IPS-18c (cell line): ENCODE measurements at regions not wholly inside any gene's neighbourhood (a gene's known extent, or its start where the extent isn't known, plus 50 kb on each side); places are given as distances from the start of the nearest gene placed in this dataset.

ENCODE experiments used
- H3K4me3 ChIP-seq: 2 replicates; pipeline ENCODE4 v1.7.0; 2013; ENCODE audit warnings: low read depth, mild to moderate bottlenecking, low read length, moderate library complexity; ENCODE audit not compliant: insufficient read depth
- H3K9me3 ChIP-seq: one replicate; pipeline ENCODE4 v1.6.1; 2013; ENCODE audit warnings: mild to moderate bottlenecking, low read length, moderate library complexity; ENCODE audit not compliant: control insufficient read depth, insufficient read depth

DNA sequence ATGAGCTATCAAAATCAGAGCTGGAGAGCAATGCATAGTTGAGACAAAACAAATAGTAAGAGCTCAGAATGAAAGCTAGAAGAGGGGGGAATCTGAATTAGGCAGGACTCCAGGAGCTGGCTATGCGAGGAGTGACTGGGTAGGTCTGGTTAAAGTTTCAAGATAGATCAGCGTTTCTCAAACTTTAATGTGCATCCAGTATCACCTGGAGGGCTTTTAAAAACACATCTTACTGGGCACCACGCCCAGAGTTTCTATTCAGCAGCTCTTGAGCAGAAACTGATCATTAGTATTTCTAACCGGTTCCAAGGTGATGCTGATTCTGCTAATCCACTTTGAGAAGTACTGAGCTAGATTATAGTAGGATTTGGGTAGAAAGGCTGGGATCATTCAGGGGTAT, 96.2 kb upstream of the ACP3 start:
- Histone ChIP-seq H3K4me3 (no peak overlapping the region), H3K9me3 (no peaks in the 10 kb centered on the region)

DNA sequence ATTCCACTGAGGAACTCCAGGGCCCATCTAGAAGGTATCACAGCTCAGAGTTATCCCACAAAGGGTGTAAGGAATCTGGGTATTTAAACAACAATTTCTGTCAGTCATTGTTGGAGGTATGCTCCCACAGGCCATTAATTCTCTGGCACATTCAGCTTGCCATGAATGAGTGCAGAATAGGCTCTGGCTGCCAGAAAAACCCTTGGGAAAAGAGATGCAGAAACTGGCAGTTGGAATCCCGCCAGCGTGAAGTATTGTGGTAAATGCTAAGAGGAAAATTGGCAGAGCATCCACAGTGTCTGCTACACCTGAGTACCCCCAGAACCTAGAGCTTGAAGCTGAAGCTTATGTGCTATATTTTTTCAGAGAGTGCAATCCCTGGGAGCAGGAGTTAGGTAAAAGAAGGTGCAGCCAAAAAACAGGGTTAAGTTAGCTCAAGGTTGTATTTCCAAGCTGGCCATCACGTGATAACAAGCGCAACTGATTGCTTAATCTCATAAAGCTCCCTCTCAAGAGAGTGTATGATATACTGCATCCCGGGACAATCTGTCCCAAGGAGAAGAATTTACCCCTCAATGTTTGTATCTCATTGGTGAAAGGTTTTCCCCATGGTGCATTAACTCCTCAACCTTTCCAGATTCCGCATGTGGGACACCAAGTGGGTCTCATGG, 94.2 kb upstream of the ACP3 start:
- Histone ChIP-seq H3K9me3 (no peaks in the 10 kb centered on the region), H3K4me3 (no peak overlapping the region)

DNA sequence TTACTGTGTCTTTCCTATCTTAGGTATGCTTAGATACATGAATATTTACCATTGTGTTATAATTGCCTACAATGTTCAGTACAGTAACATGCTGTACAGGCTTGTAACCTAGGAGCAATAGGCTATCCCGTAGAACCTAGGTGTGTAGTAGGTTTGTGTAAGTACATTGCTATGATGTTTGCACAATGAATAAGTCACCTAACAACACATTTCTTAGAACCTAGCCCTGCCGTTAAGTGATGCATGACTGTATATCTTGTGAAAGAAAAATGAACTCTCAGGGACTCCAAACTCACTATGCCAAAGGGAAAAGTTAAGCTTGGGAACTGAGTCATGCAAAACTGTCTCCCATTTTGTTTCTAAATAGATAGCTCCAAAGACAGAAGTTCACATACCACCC, 91.5 kb upstream of the ACP3 start:
- H3K4me3 ChIP-seq, result no peak overlapping the region

DNA sequence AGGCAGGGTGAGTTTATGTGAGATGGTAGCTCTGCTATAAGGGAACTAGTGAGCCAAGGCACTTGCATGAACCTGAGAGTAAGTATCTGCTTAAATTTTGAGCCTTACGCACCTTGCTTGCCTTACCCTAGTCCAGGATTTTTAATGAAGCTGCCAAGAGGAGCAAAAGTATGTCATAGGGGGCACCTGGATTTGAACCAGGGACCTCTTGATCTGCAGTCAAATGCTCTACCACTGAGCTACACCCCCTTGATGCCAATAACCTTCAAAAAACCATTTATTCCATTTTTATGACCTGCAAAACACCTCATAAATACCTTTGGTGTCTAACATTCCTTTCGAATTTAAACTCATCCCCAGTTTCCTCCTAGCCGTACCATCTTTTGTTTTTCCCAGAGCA, 88.3 kb upstream of the ACP3 start:
- H3K9me3 ChIP-seq, result no peaks in the 10 kb centered on the region
- H3K4me3 ChIP-seq, result no peak overlapping the region

More for the DNA sequence above, 91.5 kb upstream of the ACP3 start:
- no peaks in the 10 kb centered on the region for H3K9me3 ChIP-seq

DNA sequence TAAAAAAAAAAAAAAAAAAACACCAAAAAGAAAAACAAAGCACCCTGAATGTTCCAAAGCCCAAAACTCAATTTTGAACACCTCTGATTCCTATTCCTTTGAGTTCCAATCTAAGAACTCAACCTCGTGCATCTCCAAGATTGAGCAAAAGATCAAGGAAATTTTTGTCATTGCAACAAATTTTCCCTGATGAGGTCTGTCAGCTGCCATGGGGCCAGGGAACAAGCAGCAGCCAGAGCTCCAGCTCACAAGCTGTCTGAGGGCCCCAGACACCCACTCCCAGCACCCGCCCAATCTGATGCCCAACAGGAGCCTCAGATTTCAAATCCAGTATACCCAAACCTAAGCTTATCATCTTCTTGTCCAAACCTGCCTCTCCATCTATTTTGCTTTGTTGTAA, 87.6 kb upstream of the ACP3 start:
- H3K4me3 ChIP-seq, result no peak overlapping the region

DNA sequence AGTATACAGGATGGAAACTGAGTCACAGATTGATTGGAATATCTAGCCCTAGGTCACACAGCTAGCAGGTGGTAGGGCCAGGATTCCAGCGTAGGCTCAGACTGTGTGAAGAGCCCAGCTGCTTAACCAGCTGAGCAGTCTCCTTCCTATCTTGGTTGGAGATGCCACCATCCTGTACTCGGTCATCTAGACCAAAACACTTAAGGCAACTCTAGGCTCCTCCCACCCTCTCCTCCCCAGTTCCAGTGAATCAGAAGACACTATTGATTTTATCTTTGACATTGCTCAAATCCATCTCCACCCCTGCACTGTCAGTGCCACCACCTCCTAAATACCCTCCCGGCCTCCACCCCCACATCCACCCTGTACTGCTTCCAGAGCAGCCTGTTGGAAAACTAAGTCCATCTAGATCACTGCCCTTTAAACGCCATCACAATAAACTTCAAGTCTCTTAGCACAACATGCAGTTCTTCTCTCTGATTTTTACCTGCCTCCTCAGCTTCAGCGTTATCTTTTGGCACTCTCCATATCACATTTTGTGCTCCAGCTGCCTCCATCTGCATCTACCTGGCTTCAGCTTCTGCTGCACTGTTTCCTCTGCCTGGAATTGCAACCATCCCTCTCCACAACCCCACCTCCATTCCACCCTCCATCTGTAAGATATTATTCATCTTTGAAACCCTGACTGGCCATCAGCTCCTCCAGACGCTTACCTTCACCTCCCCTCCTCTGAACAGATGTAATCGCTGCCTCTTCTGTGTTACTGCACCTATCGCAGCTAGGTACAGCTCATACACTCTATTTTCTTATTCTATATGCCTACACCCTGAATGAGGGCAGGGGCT, 86.8 kb upstream of the ACP3 start:
- Histone ChIP-seq H3K9me3 (no peaks in the 10 kb centered on the region), H3K4me3 (no peak overlapping the region)

More for the DNA sequence above, 87.6 kb upstream of the ACP3 start:
- H3K9me3 ChIP-seq, result no peaks in the 10 kb centered on the region

DNA sequence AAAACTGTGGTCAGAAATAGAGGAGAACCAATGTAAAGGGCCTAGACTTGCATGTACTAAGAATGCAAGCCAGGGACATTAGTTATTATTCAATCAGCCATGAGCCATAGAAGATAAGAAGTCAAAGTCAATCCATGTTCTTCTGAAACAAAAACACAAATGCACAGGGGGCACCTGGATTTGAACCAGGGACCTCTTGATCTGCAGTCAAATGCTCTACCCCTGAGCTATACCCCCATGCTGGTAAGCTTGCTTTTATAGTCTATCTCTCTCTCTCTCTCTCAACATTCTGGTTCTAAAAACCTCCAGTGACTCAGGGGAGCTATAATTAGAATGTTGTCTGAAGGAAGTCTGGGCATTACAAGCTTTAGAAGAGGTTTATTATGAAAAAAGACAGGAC, 85.6 kb upstream of the ACP3 start:
- Histone ChIP-seq H3K4me3 (no peak overlapping the region), H3K9me3 (no peaks in the 10 kb centered on the region)

DNA sequence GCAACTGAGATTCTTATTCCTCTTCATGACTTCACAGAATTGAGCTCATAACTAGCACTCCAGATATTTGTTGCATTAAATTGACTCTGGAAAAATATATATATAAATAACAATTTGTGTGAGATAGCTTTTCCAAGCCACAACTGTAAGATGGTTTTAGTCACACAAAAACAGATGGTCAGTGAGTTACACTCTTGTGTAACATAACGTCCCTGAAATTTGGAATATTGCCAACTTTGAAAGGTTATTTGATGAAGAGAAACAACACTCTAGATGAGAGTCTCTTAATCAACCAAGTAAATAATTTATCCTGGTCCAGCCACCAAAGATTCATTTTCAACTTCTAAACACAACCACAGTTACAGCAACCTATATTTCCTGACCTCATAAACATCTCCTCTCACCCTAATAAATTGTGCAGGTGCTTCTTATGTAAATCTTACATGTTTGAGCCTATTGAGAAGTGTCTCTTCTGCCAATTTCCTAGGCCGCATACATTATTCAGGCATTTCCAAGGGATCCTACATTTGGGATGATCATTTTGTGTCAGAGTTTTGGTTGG, 84.9 kb upstream of the ACP3 start:
- Histone ChIP-seq H3K4me3 (no peak overlapping the region), H3K9me3 (no peaks in the 10 kb centered on the region)

DNA sequence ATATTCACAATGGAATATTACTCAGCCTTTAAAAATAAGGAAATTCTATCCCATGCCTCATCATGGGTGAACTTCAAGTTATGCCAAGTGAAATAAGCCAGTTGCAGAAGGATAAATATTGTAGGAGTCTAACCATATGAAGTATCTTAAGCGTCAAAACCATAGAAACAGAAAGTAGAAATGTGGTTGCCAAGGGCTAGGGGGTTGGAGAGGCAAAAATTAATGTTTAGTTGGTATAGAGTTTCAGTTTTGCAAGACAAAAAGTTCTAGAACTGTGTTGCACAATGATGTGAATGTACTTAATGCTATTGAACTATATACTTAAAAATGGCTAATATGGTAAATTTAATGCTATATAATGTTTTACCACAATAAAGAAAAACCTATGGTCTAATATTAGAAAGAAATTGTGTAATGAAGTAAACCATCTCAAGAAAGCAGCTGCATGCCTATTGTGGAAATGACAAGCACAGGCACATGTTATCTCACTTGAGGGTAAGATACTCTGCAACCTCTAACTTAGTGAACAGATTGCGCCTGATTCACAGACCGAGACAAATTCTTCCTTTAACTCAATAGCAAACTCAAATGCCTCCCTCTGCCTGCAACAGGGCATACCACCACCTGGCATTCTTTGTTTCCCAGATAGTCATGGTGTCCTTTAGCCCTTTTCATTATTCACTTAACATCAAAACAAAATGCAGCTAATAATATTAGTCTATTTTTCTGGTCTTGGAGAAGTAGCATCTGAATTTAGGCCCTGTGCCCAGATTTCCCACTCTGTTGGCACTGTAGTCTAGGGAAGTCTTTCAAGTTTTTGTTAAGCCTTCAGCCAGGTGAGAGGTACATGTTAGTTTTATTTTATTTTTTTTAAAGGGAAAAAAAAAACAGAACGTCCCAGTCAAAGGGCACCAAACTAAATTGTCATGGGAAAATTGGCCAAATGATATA, 80.2 kb upstream of the ACP3 start:
- no peak overlapping the region for H3K4me3 ChIP-seq
- H3K9me3 ChIP-seq, result peaks cover 3% of the 10 kb centered on the region

DNA sequence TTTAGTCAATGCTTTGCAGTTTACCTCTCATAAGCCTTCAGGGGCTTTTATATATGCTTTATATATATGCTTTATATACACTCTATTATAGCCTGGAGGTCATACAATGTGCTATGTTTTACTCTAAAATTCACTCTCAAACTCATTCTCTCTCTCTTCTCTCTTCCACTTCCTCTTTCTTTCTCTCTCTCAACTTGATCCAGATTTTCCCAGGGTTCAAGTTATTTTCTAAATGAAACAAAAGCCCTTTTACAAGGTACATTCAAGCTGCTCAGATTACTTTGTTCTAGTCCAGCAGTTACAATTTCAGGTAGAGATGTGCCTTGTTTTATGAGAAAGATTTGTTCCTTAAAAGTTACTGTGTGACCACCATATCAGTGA, 79.6 kb upstream of the ACP3 start:
- H3K9me3 ChIP-seq, result peaks cover 3% of the 10 kb centered on the region

DNA sequence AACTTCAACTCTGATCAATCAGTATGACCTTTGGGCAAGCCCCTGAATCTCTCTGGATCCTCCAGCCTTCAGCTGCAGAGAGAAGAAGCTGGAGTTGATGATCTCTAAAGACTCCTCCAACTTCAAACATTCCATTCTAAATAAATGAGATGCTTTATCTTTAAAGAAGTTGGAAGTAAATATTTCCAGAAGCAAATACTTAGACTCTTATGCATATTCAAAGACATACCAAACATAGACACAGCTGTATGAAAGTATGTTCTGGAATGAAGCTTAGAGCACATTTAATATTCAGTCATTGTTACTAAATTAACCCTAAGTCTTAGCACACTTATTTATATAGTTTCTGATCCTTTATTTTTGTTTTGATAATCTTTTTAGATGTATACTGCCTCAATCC, 77.6 kb upstream of the ACP3 start:
- peaks cover 3% of the 10 kb centered on the region for H3K9me3 ChIP-seq
- no peak overlapping the region for H3K4me3 ChIP-seq

More for the DNA sequence above, 79.6 kb upstream of the ACP3 start:
- no peak overlapping the region for H3K4me3 ChIP-seq

DNA sequence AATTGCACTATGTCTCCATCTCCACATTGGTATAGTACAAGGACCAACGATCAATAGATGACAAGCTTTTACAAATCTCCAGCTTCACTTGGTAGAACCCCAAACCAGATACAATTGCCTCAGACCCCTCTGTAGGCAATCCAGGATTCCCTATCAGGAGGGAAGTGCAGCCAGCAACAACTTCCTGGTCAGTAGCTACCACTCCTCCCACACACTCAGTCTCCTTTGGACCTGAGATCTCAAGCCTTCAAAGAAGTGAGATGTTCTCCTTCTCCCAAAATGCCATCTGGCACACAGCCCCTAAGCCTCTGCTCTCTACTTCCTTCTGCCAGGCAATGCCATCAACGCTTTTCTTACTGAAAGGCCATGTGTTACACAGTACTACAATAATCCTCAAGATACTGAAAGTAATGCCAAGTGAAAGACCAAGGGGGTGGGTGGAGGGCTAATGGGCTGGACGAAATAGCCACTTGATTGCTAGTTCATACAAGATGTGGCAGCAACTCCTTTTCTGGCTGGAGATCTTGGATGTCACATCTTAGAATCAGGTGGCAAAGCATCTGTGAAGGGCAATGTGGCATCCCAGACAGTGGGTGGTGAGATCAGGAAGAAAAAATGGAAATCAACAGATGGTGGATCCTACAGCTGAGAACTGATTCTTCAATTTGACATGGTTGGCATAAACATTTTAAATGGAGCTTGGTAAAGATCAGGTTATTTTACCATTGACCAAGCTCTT, 75.3 kb upstream of the ACP3 start:
- H3K9me3 ChIP-seq, result peaks cover 3% of the 10 kb centered on the region
- H3K4me3 ChIP-seq, result no peak overlapping the region

DNA sequence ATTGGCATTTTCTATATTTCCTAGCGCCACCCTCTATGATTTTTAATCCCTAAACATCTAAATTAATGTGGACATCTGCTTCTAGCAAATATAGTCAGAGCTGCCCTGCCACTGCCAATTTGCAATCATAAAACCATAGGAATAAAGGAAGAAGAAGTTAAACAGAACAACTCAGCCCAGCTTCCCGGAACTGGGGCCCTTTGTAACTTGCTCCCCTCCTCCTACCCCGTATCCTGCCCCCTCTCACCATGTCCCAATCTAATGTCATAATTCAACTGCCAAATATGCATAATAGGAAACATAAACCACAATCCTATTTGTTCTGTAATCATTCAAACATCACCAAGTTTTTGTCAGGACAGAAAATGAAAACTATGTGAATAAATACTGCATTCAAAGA, 74.4 kb upstream of the ACP3 start:
- no peak overlapping the region for H3K4me3 ChIP-seq
- peaks cover 3% of the 10 kb centered on the region for H3K9me3 ChIP-seq

DNA sequence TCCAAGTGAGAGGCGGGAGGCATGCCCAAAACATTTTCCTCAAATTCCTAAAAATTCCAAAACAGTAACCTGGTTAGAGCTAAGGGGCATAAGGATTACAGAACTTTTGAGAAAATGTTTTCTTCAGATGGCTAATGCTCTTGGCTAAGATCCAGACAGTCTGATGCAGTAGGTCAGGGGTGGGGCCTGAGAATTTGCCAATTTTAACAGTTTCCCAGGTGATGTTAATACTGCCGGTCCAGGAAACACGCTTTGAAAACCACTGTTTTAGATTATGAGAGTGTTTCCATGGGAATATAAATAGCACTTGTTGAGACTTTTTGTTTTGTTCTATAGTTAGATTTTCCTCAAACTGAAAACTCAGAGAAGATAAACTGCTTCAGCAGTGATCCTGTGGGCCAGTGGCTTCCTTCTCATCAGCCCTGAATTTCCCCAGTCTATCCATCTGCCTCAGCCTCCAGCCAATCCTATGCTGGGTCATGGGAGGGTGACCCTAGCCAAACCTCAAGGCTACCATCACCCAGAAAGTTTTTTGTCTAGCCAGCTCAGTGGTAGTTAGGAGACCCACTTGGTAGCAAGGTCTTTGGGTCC, 71.6 kb upstream of the ACP3 start:
- H3K9me3 ChIP-seq, result no peaks in the 10 kb centered on the region
- H3K4me3 ChIP-seq, result no peak overlapping the region

DNA sequence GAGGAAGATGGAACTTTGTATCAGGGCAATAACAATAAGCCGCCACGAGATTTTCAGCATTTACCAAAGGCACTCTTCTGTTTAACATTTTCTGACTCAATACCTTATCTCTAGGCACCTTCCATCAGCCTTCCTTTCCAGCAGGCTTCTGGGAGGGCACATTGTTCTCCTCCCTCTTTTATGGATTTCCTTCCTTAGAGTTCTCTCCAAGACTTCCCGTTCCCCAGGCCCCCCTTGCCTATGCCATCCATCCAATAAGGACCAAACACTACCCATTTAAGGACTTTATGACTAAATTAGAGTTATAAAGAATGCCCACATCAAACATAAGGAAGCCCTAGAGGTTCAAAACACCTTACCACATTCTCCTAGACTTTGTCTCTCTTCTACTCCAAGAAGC, 71.0 kb upstream of the ACP3 start:
- H3K4me3 ChIP-seq, result no peak overlapping the region
- no peaks in the 10 kb centered on the region for H3K9me3 ChIP-seq

DNA sequence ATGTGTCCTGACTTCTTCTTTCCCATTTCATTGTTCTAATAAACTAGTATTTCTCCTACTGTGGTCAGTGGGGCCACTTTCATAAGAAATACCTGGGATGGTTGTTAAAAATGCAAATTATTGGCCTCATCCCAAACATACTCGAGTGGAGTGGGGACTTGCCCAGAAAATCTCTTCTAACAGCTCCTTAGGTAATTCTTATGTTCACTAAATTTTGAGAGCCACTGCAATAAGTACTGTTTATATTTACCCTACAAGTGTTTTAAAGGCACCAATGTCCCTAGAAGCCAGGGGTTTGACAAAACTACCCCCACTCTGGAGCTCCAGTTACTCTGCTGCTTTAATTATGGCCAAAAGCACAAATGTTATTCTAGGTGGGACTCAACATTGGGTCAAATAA, 70.0 kb upstream of the ACP3 start:
- no peak overlapping the region for H3K4me3 ChIP-seq
- no peaks in the 10 kb centered on the region for H3K9me3 ChIP-seq
